ENCODE measurements at regions not wholly inside any gene's neighbourhood (a gene's known extent, or its start where the extent isn't known, plus 50 kb on each side); places are given as distances from the start of the nearest gene placed in this dataset.
"Not testable (repeated sequence)": the region's sequence is repeated elsewhere in the genome, so short reads cannot be mapped to it uniquely, and the experiment has no call there.

DNA sequence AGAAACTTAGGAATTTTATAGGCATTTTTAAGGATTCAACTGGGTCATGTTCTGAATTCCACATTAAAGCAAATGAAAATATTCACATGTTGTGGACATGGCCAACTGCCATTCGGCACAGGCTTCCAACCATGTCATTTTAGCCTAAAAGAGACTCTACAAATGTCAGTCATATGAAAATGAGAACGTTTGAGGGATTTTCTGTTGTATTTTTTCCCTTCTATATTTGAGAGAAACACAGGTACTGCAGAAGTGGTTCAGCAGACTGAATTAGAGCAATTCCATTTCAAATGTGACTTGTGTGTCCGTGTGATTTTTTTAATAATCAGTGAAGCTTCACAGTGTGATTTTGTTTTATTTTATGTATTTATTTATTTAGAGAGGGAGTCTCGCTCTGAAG lies 124.3 kb downstream of the TP53TG3F start:
- H3K27me3 ChIP-seq (ENCODE audit: insufficient read depth, low read length); DNase-seq; H3K27me3 Mint-ChIP-seq; H3K4me1 ChIP-seq (ENCODE audit: insufficient read depth, low read length); CTCF ChIA-PET (ENCODE audit: partially characterized antibody); intact Hi-C loops (cut with micrococcal nuclease); H3K36me3 ChIP-seq (ENCODE audit: insufficient read depth, low read length); H3K4me1 Mint-ChIP-seq; H3K27ac ChIP-seq (ENCODE audit: low read depth, low read length); H3K4me3 Mint-ChIP-seq; H3K36me3 Mint-ChIP-seq; H3K4me3 ChIP-seq (ENCODE audit: low read length in 2 of 2); H3K27ac Mint-ChIP-seq; POLR2A ChIA-PET (ENCODE audit: partially characterized antibody); H3K9me3 ChIP-seq (ENCODE audit: control insufficient read depth in 1 of 2, low read length in 2 of 2); H3K9me3 Mint-ChIP-seq: not testable (repeated sequence)

DNA sequence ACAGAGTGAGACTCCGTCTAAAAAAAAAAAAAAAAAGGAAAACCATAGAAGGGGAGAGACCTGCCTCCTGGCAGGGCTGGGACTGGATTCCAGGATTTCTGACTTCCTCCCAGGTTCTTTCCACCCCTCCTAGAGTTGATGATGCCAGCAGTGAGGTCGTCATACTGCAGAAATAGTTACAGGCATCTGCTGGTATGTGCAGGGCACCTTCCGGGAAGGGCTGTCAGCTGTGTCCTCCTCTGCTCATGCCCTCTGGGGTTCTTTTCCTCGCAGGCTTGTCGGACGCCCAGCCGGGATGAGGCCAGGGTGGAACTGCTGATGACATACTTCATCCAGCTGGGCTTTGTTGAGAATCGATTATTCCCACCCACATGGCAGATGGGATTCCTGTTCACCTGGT lies 129.2 kb downstream of the TP53TG3F start:
- H3K27me3 Mint-ChIP-seq; H3K27ac ChIP-seq (ENCODE audit: low read depth, low read length); H3K4me3 ChIP-seq (ENCODE audit: low read length in 2 of 2); H3K4me3 Mint-ChIP-seq; DNase-seq; H3K27ac Mint-ChIP-seq; CTCF ChIA-PET (ENCODE audit: partially characterized antibody); H3K27me3 ChIP-seq (ENCODE audit: insufficient read depth, low read length); POLR2A ChIA-PET (ENCODE audit: partially characterized antibody); intact Hi-C loops (cut with micrococcal nuclease); H3K36me3 ChIP-seq (ENCODE audit: insufficient read depth, low read length); H3K9me3 ChIP-seq (ENCODE audit: control insufficient read depth in 1 of 2, low read length in 2 of 2); H3K4me1 ChIP-seq (ENCODE audit: insufficient read depth, low read length); H3K9me3 Mint-ChIP-seq; H3K4me1 Mint-ChIP-seq; H3K36me3 Mint-ChIP-seq: not testable (repeated sequence)

DNA sequence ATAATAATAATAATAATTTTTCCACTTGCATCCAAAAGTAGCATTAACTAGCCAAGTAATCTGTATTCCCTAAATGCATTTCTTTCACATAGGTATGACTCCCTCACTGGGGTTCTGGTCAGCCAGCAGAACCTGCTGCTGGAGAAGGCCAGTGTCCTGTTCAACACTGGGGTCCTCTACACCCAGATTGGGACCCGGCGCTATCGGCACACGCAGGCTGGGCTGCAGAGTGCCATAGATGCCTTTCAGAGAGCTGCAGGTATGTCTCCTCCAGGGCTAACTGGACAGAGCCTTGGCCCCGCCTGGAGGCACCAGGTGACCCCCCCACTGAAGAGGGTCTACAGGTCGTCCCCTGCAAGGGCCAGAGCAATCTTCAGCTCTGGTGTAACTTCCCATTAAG lies 133.9 kb downstream of the TP53TG3F start:
- H3K36me3 Mint-ChIP-seq; H3K4me1 ChIP-seq (ENCODE audit: insufficient read depth, low read length); CTCF ChIA-PET (ENCODE audit: partially characterized antibody); POLR2A ChIA-PET (ENCODE audit: partially characterized antibody); H3K27me3 ChIP-seq (ENCODE audit: insufficient read depth, low read length); H3K9me3 Mint-ChIP-seq; H3K27ac Mint-ChIP-seq; H3K36me3 ChIP-seq (ENCODE audit: insufficient read depth, low read length); H3K4me3 Mint-ChIP-seq; H3K4me1 Mint-ChIP-seq; DNase-seq; intact Hi-C loops (cut with micrococcal nuclease); H3K9me3 ChIP-seq (ENCODE audit: control insufficient read depth in 1 of 2, low read length in 2 of 2); H3K4me3 ChIP-seq (ENCODE audit: low read length in 2 of 2); H3K27ac ChIP-seq (ENCODE audit: low read depth, low read length); H3K27me3 Mint-ChIP-seq: not testable (repeated sequence)

DNA sequence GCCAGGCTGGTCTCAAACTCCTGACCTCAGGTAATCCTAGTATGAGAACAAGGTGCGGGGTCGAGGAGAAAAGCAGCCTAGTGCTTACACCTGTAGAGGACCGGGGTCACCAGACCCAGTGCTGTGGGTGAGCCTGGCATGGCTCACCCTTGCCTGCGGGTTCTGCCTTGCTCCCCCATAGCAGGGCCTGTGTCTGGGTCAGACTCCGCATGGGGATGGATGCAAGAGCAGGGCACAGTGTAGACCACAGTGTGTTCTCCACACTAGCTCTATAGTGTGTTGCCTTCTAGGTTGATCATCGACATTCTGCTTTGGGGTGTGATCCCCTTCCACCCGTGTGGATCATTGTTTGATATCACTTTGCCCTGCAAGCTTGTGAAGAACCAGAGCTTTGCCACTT lies 135.7 kb downstream of the TP53TG3F start:
- H3K9me3 ChIP-seq (ENCODE audit: control insufficient read depth in 1 of 2, low read length in 2 of 2); POLR2A ChIA-PET (ENCODE audit: partially characterized antibody); intact Hi-C loops (cut with micrococcal nuclease); CTCF ChIA-PET (ENCODE audit: partially characterized antibody); H3K4me3 ChIP-seq (ENCODE audit: low read length in 2 of 2); H3K27me3 Mint-ChIP-seq; DNase-seq; H3K4me3 Mint-ChIP-seq; H3K27me3 ChIP-seq (ENCODE audit: insufficient read depth, low read length); H3K27ac ChIP-seq (ENCODE audit: low read depth, low read length); H3K36me3 Mint-ChIP-seq; H3K4me1 ChIP-seq (ENCODE audit: insufficient read depth, low read length); H3K36me3 ChIP-seq (ENCODE audit: insufficient read depth, low read length); H3K27ac Mint-ChIP-seq; H3K4me1 Mint-ChIP-seq; H3K9me3 Mint-ChIP-seq: not testable (repeated sequence)

DNA sequence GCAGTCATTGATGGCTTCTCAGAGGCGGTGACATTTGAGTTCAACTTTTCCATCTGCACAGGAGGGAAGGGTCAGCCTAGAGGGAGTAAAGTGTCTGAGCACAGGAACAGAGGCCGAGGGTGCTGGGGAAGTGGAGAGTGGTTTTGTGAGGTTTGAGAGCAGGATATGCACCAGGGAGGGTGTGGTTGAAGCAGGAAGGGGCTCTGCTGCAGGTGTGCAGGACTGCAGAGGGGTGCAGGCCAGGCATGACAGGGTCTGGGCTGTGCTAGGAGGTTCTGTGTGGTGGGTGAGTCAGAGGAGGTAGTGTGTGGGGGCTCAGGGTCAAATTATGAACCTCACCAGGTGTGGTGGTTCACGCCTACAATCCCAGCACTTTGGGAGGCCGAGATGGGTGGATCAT lies 141.6 kb downstream of the TP53TG3F start:
- H3K27ac Mint-ChIP-seq; CTCF ChIA-PET (ENCODE audit: partially characterized antibody); H3K4me1 ChIP-seq (ENCODE audit: insufficient read depth, low read length); DNase-seq; H3K36me3 Mint-ChIP-seq; H3K4me3 ChIP-seq (ENCODE audit: low read length in 2 of 2); H3K9me3 Mint-ChIP-seq; POLR2A ChIA-PET (ENCODE audit: partially characterized antibody); intact Hi-C loops (cut with micrococcal nuclease); H3K27me3 ChIP-seq (ENCODE audit: insufficient read depth, low read length); H3K27me3 Mint-ChIP-seq; H3K4me1 Mint-ChIP-seq; H3K4me3 Mint-ChIP-seq; H3K27ac ChIP-seq (ENCODE audit: low read depth, low read length); H3K9me3 ChIP-seq (ENCODE audit: control insufficient read depth in 1 of 2, low read length in 2 of 2); H3K36me3 ChIP-seq (ENCODE audit: insufficient read depth, low read length): not testable (repeated sequence)

DNA sequence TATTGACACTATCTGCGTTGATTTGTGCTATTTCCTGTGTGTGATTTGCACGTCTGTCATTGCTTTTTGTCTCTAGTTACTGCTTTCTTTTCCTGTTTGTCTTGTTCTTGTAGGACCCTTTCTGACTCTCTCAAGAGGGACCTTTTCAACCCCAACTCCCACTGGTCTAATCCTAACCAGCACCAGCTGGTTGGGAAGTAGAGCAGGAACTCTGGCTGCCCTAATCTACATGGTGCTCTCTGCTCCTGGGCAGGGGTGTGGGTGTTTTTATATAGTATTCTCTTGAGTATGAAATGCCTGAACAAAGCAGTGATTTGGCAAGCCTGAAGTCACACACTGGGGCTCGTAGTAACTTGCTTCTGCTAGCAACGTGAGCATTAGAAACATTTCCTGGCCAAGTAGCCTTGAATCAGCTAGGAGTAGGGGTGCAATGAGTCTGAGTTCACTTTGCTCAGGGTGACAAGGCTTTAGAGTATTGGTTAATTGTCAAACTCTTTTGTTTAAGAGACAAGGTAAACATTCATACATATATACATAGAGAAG lies 164.2 kb downstream of the TP53TG3F start:
- POLR2A ChIA-PET (ENCODE audit: partially characterized antibody); H3K27ac ChIP-seq (ENCODE audit: low read depth, low read length); H3K27me3 Mint-ChIP-seq; H3K4me3 Mint-ChIP-seq; H3K4me1 ChIP-seq (ENCODE audit: insufficient read depth, low read length); H3K9me3 ChIP-seq (ENCODE audit: control insufficient read depth in 1 of 2, low read length in 2 of 2); H3K36me3 ChIP-seq (ENCODE audit: insufficient read depth, low read length); H3K27me3 ChIP-seq (ENCODE audit: insufficient read depth, low read length); H3K4me1 Mint-ChIP-seq; H3K4me3 ChIP-seq (ENCODE audit: low read length in 2 of 2); intact Hi-C loops (cut with micrococcal nuclease); H3K27ac Mint-ChIP-seq; CTCF ChIA-PET (ENCODE audit: partially characterized antibody); DNase-seq; H3K36me3 Mint-ChIP-seq: not testable (repeated sequence)
- H3K9me3 Mint-ChIP-seq: peaks cover 0 to 12% (median 1%) of the 10 kb centered on the region in 8 donors

DNA sequence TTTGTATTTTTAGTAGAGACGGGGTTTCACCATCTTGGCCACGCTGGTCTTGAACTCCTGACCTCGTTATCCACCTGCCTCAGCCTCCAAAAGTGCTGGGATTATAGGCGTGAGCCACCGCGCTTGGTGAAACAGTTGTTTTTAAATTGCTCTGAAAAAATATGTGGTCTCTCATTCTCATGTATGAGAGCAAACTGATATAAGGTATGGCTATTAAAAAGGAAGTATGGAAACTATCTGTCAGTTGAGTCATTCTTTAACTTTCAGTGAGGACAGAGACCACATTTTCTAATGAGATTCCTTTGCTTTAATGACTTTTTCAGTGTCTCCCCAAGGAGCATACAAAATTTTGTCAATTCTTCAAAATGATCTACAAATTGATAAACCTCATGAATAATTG lies 169.5 kb downstream of the TP53TG3F start:
- H3K4me1 Mint-ChIP-seq; H3K4me3 ChIP-seq (ENCODE audit: low read length in 2 of 2); H3K4me1 ChIP-seq (ENCODE audit: insufficient read depth, low read length); H3K27me3 Mint-ChIP-seq; H3K4me3 Mint-ChIP-seq; H3K36me3 ChIP-seq (ENCODE audit: insufficient read depth, low read length); H3K27ac Mint-ChIP-seq; H3K9me3 Mint-ChIP-seq; H3K27me3 ChIP-seq (ENCODE audit: insufficient read depth, low read length); DNase-seq; H3K9me3 ChIP-seq (ENCODE audit: control insufficient read depth in 1 of 2, low read length in 2 of 2); POLR2A ChIA-PET (ENCODE audit: partially characterized antibody); CTCF ChIA-PET (ENCODE audit: partially characterized antibody); H3K27ac ChIP-seq (ENCODE audit: low read depth, low read length); H3K36me3 Mint-ChIP-seq; intact Hi-C loops (cut with micrococcal nuclease): not testable (repeated sequence)

DNA sequence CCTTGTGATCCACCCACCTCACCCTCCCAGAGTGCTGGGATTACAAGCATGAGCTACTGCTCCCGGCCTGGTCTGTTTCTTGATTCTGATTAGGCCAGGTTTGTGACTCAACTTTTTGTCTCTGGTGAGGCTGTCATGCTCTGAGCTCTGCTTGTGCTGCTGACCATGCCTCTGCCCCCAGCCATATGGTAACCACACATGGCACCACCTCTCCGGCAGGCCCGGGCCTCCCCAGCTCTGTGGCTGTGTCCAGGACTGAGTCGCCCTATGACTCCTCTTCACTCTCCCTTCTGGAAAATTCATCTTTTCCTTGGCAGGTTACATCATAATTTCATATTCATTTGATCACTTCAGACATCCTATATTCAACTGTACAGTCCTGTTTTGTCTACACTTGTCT lies 172.3 kb downstream of the TP53TG3F start:
- H3K4me1 ChIP-seq (ENCODE audit: insufficient read depth, low read length); H3K27me3 ChIP-seq (ENCODE audit: insufficient read depth, low read length); intact Hi-C loops (cut with micrococcal nuclease); CTCF ChIA-PET (ENCODE audit: partially characterized antibody); H3K4me1 Mint-ChIP-seq; POLR2A ChIA-PET (ENCODE audit: partially characterized antibody); H3K9me3 ChIP-seq (ENCODE audit: control insufficient read depth in 1 of 2, low read length in 2 of 2); H3K27me3 Mint-ChIP-seq; H3K36me3 ChIP-seq (ENCODE audit: insufficient read depth, low read length); DNase-seq; H3K27ac ChIP-seq (ENCODE audit: low read depth, low read length); H3K36me3 Mint-ChIP-seq; H3K27ac Mint-ChIP-seq; H3K4me3 Mint-ChIP-seq; H3K9me3 Mint-ChIP-seq; H3K4me3 ChIP-seq (ENCODE audit: low read length in 2 of 2): not testable (repeated sequence)
